Retinal pigment epithelial cell (primary cell): ENCODE measurements at regions not wholly inside any gene's neighbourhood (a gene's known extent, or its start where the extent isn't known, plus 50 kb on each side); places are given as distances from the start of the nearest gene placed in this dataset.

Source experiments
- DNase-seq: peaks from one replicate; pipeline ENCODE4 v3.0.0-alpha.2; 2010; ENCODE audit warnings: low read depth
- H3K4me3 ChIP-seq: 2 replicates; pipeline ENCODE4 v1.5.1; 2011; ENCODE audit warnings: mild to moderate bottlenecking, low read length, control low read depth, moderate library complexity
- TF ChIP-seq, protein P1 (sequence below): conservative IDR thresholded peaks from 2 replicates; pipeline ENCODE4 v1.5.1; 2011; ENCODE audit warnings: low read depth, low read length, control low read depth, inconsistent platforms

DNA sequence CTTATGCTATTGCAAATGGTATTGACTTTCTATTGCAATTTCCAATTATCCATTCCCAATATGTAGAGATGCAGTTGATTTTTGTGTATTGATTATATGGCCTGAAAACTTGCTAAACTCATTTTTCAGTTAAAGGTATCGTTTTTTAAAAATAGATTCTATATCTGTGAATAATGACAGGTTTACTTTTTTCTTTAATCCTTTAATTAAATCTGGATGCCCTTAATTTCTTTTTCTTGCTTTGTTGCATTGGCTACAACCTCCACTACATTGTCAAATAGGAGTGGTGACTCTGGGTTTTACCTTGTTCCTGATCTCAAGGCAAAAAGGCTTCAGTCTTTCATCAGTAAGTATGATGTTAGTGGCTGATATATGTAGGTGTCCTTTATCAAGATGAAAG is 522.4 kb downstream of the MATN1 start:
- no peak overlapping the region for H3K4me3 ChIP-seq
- TF ChIP-seq, protein P1, sequence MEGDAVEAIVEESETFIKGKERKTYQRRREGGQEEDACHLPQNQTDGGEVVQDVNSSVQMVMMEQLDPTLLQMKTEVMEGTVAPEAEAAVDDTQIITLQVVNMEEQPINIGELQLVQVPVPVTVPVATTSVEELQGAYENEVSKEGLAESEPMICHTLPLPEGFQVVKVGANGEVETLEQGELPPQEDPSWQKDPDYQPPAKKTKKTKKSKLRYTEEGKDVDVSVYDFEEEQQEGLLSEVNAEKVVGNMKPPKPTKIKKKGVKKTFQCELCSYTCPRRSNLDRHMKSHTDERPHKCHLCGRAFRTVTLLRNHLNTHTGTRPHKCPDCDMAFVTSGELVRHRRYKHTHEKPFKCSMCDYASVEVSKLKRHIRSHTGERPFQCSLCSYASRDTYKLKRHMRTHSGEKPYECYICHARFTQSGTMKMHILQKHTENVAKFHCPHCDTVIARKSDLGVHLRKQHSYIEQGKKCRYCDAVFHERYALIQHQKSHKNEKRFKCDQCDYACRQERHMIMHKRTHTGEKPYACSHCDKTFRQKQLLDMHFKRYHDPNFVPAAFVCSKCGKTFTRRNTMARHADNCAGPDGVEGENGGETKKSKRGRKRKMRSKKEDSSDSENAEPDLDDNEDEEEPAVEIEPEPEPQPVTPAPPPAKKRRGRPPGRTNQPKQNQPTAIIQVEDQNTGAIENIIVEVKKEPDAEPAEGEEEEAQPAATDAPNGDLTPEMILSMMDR = no peak
- no peak for DNase-seq

DNA sequence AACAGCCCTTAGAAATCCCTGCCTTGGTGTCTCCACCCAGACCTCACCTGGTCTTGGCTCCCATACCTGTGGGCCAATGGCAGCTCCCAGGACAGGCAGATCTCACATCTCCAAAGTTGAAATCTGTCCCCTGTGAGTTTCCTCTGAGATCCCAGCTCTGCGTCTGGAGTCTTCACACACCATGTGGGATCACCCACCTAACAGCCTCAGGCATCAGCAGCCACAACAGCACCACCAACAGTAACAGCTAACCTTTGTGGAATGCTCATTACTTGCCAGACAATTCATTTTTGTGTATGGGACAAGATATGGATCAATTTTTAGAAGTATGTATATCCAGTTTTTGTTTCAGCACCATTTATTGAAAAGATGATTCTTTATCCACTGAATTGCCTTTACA is 523.2 kb downstream of the MATN1 start:
- H3K4me3 ChIP-seq = no peak overlapping the region
- TF ChIP-seq, protein P1 = no peak
- DNase-seq = no peak

DNA sequence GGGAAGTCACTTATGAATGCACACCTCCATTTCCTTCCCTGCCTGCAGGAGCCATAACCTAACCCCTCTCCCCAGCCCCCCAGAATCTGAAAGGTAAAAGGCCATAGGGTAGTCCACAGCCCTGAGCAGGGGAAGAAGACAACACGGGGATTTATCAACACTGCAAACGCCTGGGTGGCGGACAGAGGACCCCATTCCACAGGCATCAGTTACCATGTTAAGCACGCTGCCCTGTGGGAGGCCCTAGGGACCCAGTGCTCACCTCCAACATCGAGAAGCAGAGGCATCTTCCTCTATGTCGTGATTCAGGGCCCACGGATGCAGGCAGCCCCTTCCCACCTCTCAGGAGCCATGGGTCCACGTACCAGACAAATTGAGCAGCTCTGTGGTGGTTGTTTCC is 523.8 kb downstream of the MATN1 start:
- TF ChIP-seq, protein P1 = no peak
- DNase-seq = no peak
- H3K4me3 ChIP-seq = no peak overlapping the region

DNA sequence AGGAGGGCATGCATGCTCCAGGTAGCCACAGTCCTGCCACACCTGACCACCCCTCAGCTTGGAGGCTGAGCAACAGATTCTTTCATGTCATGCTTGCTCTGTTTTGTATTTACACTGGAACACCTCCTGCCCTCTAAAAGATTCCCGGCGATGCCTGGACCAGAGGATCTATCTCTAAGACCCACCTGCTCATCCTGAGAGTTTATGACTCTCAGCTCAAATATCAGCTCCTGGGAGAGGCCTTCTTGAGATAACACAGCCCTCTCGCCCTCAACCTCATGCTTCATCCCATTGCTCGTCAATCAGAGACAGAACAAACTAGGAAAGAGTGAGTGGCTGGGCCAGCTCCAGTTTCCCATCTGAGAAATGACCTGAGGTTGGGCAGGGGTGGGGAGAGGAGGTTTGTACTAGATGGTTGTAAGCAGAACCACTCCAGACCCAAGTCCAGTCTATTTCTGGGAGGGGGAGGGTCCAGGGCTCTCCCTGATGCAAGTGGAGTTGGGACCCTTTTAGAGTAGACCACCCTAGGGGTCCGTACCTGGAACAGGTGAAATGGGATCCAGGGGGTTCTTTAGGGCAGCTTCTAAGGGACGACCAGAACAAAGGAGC is 524.5 kb downstream of the MATN1 start:
- H3K4me3 ChIP-seq = no peak overlapping the region
- no peak for DNase-seq
- TF ChIP-seq, protein P1 = no peak

DNA sequence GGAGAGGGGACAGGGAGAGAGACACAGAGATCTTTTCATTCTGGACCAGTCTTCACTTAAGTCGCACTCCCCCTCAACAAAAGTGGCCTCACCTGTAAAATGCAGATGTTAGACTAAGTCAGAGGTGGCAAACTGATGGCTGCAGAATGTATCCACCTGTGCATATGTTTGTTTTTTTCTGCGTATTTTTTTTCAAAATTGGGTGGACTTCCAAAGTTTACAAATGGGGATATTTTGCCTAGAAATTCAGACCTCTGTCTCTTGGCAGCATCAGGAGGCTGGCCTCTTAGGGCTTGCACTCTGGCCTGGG is 525.0 kb downstream of the MATN1 start:
- TF ChIP-seq, protein P1 = no peak
- DNase-seq = no peak
- H3K4me3 ChIP-seq = no peak overlapping the region

DNA sequence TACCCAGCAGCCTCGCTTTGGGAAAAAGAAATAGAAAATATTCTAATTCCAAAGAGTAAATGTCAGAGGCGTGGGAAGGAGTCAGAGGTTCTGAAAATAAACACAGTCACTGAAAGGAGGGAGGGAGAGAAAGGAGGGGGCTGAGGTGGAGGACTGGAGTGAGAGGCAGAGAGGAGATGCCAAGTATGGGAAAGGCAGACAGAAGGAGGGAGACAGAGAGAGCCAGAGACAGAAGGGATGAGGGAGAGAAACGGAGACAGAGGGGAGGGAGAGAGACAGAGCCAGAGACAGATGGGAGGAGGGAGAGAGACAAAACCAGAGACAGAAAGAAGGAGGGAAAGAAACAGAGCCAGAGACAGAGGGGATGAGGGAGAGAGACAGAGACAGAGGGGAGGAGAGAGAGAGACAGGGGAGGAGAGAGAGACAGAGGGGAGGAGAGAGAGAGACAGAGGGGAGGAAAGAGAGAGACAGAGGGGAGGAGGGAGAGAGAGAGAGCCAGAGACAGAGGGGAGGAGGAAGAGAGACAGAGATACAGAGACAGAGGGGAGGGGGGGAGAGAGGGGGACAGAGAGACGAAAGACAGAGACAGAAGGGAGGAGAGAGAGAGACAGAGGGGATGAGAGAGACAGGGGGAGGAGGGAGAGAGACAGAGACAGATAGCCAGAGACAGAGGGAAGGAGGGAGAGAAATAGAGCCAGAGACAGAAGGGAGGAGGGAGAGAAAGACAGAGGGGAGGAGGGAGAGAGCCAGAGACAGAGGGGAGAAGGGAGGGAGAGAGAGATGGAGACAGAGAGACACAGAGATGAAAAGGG is 525.5 kb downstream of the MATN1 start:
- DNase-seq = no peak
- no peak overlapping the region for H3K4me3 ChIP-seq
- TF ChIP-seq, protein P1 = no peak

DNA sequence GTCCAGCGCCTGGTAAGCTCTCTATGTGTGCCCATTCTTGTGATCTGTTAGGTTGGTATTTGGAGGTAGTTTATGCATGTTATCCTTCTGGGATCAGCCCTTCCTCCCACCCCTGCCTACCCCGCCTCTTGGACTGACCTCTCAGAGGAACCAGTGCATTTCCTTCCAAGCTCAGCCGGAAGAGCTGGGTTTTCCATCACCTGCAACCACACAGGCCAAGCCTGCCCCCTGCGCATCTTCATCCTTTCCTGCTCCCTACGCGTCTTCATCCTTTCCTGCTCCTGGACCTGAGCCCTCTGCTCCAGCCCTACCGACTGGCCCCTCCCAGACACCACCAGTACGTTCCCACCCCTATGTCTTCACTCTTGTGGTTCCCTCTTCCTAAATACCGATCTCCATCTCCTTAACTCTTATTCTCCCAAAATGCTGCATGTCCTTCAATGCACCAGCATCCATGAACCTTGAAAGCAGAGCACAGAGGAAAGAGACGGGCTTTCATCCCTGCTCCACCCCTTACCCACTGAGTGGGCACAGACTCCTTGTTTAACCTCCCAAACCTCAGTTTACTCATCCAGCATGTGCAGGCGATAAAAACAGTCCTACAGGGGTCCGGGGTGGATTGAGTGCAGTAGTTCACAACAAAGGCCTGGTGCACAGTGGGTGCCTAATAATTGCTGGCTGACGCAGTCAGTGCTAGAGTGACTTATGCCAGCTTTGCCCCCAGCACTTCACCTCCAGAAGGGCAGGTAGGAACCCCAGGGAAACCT is 526.3 kb downstream of the MATN1 start:
- no peak for DNase-seq
- TF ChIP-seq, protein P1 = no peak
- no peak overlapping the region for H3K4me3 ChIP-seq
